WTC11 (cell line): ENCODE measurements at regions not wholly inside any gene's neighbourhood (a gene's known extent, or its start where the extent isn't known, plus 50 kb on each side); places are given as distances from the start of the nearest gene placed in this dataset.

Experiments used
- CTCF ChIP-seq: fragments of 200-600 bp; IDR thresholded peaks from 2 replicates; pipeline ENCODE4 v1.8.0; 2022; ENCODE audit warnings: antibody characterized with exemption
- ETV6 ChIP-seq: sonication (generic); formaldehyde crosslinking; IDR thresholded peaks from 2 replicates; pipeline ENCODE4 v1.8.1; 2022; ENCODE audit warnings: mild to moderate bottlenecking, missing genetic modification reagents
- GABPB1 ChIP-seq: sonication (generic); formaldehyde crosslinking; IDR thresholded peaks from 2 replicates; pipeline ENCODE4 v1.8.1; 2023; ENCODE audit warnings: mild to moderate bottlenecking, missing genetic modification reagents
- KAT7 ChIP-seq: sonication (generic); formaldehyde crosslinking; IDR thresholded peaks from 2 replicates; pipeline ENCODE4 v1.8.1; 2023; ENCODE audit warnings: missing genetic modification reagents, mild to moderate bottlenecking, borderline replicate concordance
- MAX ChIP-seq: sonication (generic); formaldehyde crosslinking; IDR thresholded peaks from 2 replicates; pipeline ENCODE4 v1.8.0; 2022; ENCODE audit warnings: mild to moderate bottlenecking, missing genetic modification reagents
- PRRX2 ChIP-seq: fragments of 250-450 bp; sonication (Bioruptor Pico); IDR thresholded peaks from 2 replicates; pipeline ENCODE4 v1.8.0; 2021; ENCODE audit warnings: mild to moderate bottlenecking
- SMAD4 ChIP-seq: sonication (generic); formaldehyde crosslinking; IDR thresholded peaks from 2 replicates; pipeline ENCODE4 v1.8.0; 2022; ENCODE audit warnings: mild to moderate bottlenecking, missing genetic modification reagents
- SP1 ChIP-seq: sonication (generic); formaldehyde crosslinking; conservative IDR thresholded peaks from 2 replicates; pipeline ENCODE4 v1.8.1; 2022; ENCODE audit warnings: missing genetic modification reagents
- ZNF138 ChIP-seq: sonication (generic); formaldehyde crosslinking; conservative IDR thresholded peaks from 2 replicates; pipeline ENCODE4 v1.8.1; 2022; ENCODE audit warnings: mild to moderate bottlenecking, moderate library complexity, missing genetic modification reagents
- ZNF263 ChIP-seq: sonication (generic); formaldehyde crosslinking; IDR thresholded peaks from 2 replicates; pipeline ENCODE4 v1.8.1; 2022; ENCODE audit warnings: low read depth, mild to moderate bottlenecking, moderate library complexity, missing genetic modification reagents

- TF ChIP-seq PRRX2 (CRISPR knock-in tag): no peak
- TF ChIP-seq MAX (CRISPR knock-in tag): no peak
- no peak for TF ChIP-seq SMAD4 (CRISPR knock-in tag)
- no peak for TF ChIP-seq CTCF
- TF ChIP-seq ZNF263 (CRISPR knock-in tag): no peak
- no peak for TF ChIP-seq SP1 (CRISPR knock-in tag)
- TF ChIP-seq ETV6 (CRISPR knock-in tag): no peak
- TF ChIP-seq KAT7: no peak
- TF ChIP-seq GABPB1 (CRISPR knock-in tag): no peak
- no peak for TF ChIP-seq ZNF138 (CRISPR knock-in tag)
Observed at GRCh38 chr18:39053571-39053970, 1488.0 kb upstream of the CELF4 start.
